GM23338 (cell line): ENCODE measurements at regions not wholly inside any gene's neighbourhood (a gene's known extent, or its start where the extent isn't known, plus 50 kb on each side); places are given as distances from the start of the nearest gene placed in this dataset.

ENCODE experiments used
- ATAC-seq: fragments of 200-7000 bp; cut with Tn5 transposase; 3 replicates; pipeline ENCODE4 v1.9.1; 2020
- DNase-seq: peaks from one replicate; pipeline ENCODE4 v3.0.0-alpha.2; 2015; ENCODE audit warnings: low spot score
- H2AFZ ChIP-seq: fragments of 200-600 bp; sonication (generic); 2 replicates; pipeline ENCODE4 v1.8.0; 2016; ENCODE audit warnings: antibody characterized with exemption, mild to moderate bottlenecking, moderate library complexity
- H3F3A ChIP-seq: fragments of 200-600 bp; sonication (generic); replicated peaks from 2 replicates; pipeline ENCODE4 v1.8.0; 2017; ENCODE audit warnings: antibody characterized with exemption, mixed run types, low read depth
- H3K27ac ChIP-seq: fragments of 200-600 bp; sonication (generic); 2 replicates; pipeline ENCODE4 v1.6.1; 2016; ENCODE audit warnings: low read depth
- H3K27me3 ChIP-seq: fragments of 200-600 bp; sonication (generic); 2 replicates; pipeline ENCODE4 v1.8.0; 2016; ENCODE audit warnings: mild to moderate bottlenecking, mixed run types, moderate library complexity; ENCODE audit not compliant: insufficient read depth
- H3K36me3 ChIP-seq: fragments of 200-600 bp; sonication (generic); 2 replicates; pipeline ENCODE4 v1.8.0; 2016; ENCODE audit warnings: mild to moderate bottlenecking; ENCODE audit not compliant: insufficient read depth
- H3K4me1 ChIP-seq: fragments of 200-600 bp; sonication (generic); 2 replicates; pipeline ENCODE4 v1.8.0; 2016; ENCODE audit warnings: mild to moderate bottlenecking, moderate library complexity; ENCODE audit not compliant: insufficient read depth
- H3K4me2 ChIP-seq: fragments of 200-600 bp; sonication (generic); 2 replicates; pipeline ENCODE4 v1.7.1; 2017; ENCODE audit warnings: mixed run types
- H3K4me3 ChIP-seq: fragments of 200-600 bp; sonication (generic); 2 replicates; pipeline ENCODE4 v1.6.1; 2016; ENCODE audit warnings: mixed run types
- H3K79me2 ChIP-seq: fragments of 200-600 bp; sonication (generic); replicated peaks from 2 replicates; pipeline ENCODE4 v1.8.0; 2017; ENCODE audit warnings: mild to moderate bottlenecking; ENCODE audit not compliant: insufficient read depth
- H3K9me2 ChIP-seq: fragments of 200-600 bp; sonication (generic); 2 replicates; pipeline ENCODE4 v1.8.0; 2017; ENCODE audit not compliant: insufficient read depth
- H4K20me1 ChIP-seq: fragments of 200-600 bp; sonication (generic); replicated peaks from 2 replicates; pipeline ENCODE4 v1.8.0; 2017; ENCODE audit warnings: mild to moderate bottlenecking; ENCODE audit not compliant: insufficient read depth
- H3K27ac Mint-ChIP-seq: 2 replicates; pipeline ENCODE4 v1.8.0; 2020; ENCODE audit warnings: inconsistent platforms, mild to moderate bottlenecking, moderate library complexity, mixed read lengths
- H3K27me3 Mint-ChIP-seq: 3 replicates; pipeline ENCODE4 v1.8.0; 2022; ENCODE audit warnings: low read depth, mild to moderate bottlenecking, moderate library complexity, mixed read lengths, inconsistent platforms; ENCODE audit not compliant: insufficient read depth, poor library complexity
- H3K36me3 Mint-ChIP-seq: 3 replicates; pipeline ENCODE4 v1.8.0; 2021; ENCODE audit warnings: low read depth, mild to moderate bottlenecking, inconsistent platforms, moderate library complexity, mixed read lengths
- H3K4me1 Mint-ChIP-seq: 3 replicates; pipeline ENCODE4 v1.8.0; 2020; ENCODE audit warnings: mild to moderate bottlenecking, inconsistent platforms, mixed read lengths
- H3K4me3 Mint-ChIP-seq: 3 replicates; pipeline ENCODE4 v1.8.0; 2021; ENCODE audit warnings: moderate library complexity, mild to moderate bottlenecking, inconsistent platforms, mixed read lengths
- H3K9me3 Mint-ChIP-seq: 3 replicates; pipeline ENCODE4 v1.8.0; 2020; ENCODE audit warnings: moderate library complexity, mild to moderate bottlenecking, inconsistent platforms, mixed read lengths
- CREB1 ChIP-seq: fragments of 250-450 bp; sonication (Bioruptor Pico); IDR thresholded peaks from 2 replicates; pipeline ENCODE4 v1.5.0; 2020; ENCODE audit warnings: low read depth, mild to moderate bottlenecking, moderate library complexity
- EZH2 ChIP-seq: fragments of 200-600 bp; sonication (generic); IDR thresholded peaks from one replicate; pipeline ENCODE4 v1.8.0; 2017; ENCODE audit warnings: antibody characterized with exemption, mild to moderate bottlenecking, low read depth; ENCODE audit not compliant: unreplicated experiment
- EZH2phosphoT487 ChIP-seq: fragments of 200-600 bp; sonication (generic); IDR thresholded peaks from one replicate; pipeline ENCODE4 v1.8.1; 2018; ENCODE audit warnings: antibody characterized with exemption; ENCODE audit not compliant: unreplicated experiment
- JUNB ChIP-seq: IDR thresholded peaks from one replicate; pipeline ENCODE4 v1.6.1; 2016; ENCODE audit warnings: antibody characterized with exemption; ENCODE audit not compliant: unreplicated experiment
- NANOG ChIP-seq: IDR thresholded peaks from 2 replicates; pipeline ENCODE4 v1.6.1; 2016; ENCODE audit warnings: antibody characterized with exemption, borderline replicate concordance
- POLR2AphosphoS5 ChIP-seq: IDR thresholded peaks from 2 replicates; pipeline ENCODE4 v1.6.1; 2016; ENCODE audit warnings: antibody characterized with exemption, low read depth
- REST ChIP-seq: IDR thresholded peaks from one replicate; pipeline ENCODE4 v1.6.1; 2018; ENCODE audit warnings: antibody characterized with exemption; ENCODE audit not compliant: unreplicated experiment
- STAT1 ChIP-seq: IDR thresholded peaks from one replicate; pipeline ENCODE4 v1.6.1; 2016; ENCODE audit warnings: antibody characterized with exemption; ENCODE audit not compliant: unreplicated experiment
- ZNF114 ChIP-seq: fragments of 250-450 bp; sonication (Bioruptor Pico); IDR thresholded peaks from 2 replicates; pipeline ENCODE4 v1.5.0; 2020; ENCODE audit warnings: mild to moderate bottlenecking, moderate library complexity
- ZNF331 ChIP-seq: fragments of 250-450 bp; sonication (Bioruptor Pico); IDR thresholded peaks from 2 replicates; pipeline ENCODE4 v1.5.0; 2020; ENCODE audit warnings: low read depth, mild to moderate bottlenecking, moderate library complexity
- TF ChIP-seq, protein P1 (sequence below): fragments of 250-450 bp; sonication (Bioruptor Pico); IDR thresholded peaks from 2 replicates; pipeline ENCODE4 v1.5.0; 2020; ENCODE audit warnings: mild to moderate bottlenecking, moderate library complexity
- TF ChIP-seq, protein P2 (sequence below), 2 experiments: fragments of 200-600 bp in 1 of 2; sonication (generic) in 1 of 2; conservative IDR thresholded peaks; 2 replicates each; pipeline versions ENCODE4 v1.5.1 to v1.6.1; 2016 to 2017; ENCODE audit warnings: antibody characterized with exemption in 2 of 2, low read depth in 2 of 2, mild to moderate bottlenecking in 2 of 2, moderate library complexity in 1 of 2
- TF ChIP-seq, protein P3 (sequence below): IDR thresholded peaks from 2 replicates; pipeline ENCODE4 v1.6.1; 2016; ENCODE audit warnings: antibody characterized with exemption

DNA sequence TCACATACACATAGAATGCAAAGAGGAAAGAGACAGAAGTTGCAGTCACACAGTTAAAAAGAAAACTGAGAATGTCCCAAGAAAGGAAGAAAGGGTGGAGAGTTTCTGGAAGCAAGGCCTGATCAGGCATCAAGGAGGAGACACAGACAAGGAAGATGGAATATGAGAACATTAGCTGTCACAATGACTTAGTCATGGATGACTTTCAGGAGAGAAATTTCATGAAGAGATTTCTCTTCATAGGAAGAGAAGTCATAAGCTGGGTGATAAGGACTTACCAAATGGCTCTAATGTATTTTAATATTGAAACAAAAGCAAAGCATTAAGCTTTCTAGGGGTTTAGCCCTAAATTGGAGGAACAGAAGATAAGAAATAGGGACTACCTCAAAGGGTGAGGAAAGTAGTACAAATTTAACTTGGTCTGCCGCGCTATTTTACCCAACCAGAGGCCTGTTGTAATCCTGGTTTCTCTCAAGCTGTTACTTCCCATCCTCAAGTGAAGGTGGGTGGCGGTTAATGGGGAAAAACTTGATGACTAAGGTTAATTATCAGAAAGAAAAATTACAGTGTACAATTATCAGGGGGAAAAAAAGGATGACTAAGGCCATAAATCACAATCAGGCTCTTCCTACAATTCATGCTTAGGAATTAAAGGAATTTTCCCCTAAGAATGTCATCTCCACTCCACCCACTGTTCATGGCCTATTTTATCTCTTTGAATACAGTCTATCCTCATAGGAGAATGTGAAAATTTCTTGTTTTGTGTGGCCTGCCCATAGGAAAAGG lies 93.9 kb upstream of the ADGRL2 start:
- H3K4me3 Mint-ChIP-seq: no peak overlapping the region
- peaks cover 4% of the 10 kb centered on the region for H3K27me3 Mint-ChIP-seq
- Histone ChIP-seq H3F3A (no peaks in the 10 kb centered on the region), H2AFZ (no peak overlapping the region), H3K27ac (no peak overlapping the region), H3K4me3 (no peak overlapping the region), H3K36me3 (no peaks in the 10 kb centered on the region), H3K4me2 (no peak overlapping the region), H3K9me2 (no peaks in the 10 kb centered on the region; the same call in 1 of the 2 replicates), H3K4me1 (peaks cover 18% of the 10 kb centered on the region), H3K27me3 (no peaks in the 10 kb centered on the region), H4K20me1 (no peaks in the 10 kb centered on the region), H3K79me2 (no peaks in the 10 kb centered on the region)
- peaks cover 18% of the 10 kb centered on the region for H3K4me1 Mint-ChIP-seq
- no peaks in the 10 kb centered on the region for H3K36me3 Mint-ChIP-seq
- ATAC-seq (no peak), DNase-seq (no peak)
- no peak overlapping the region for H3K27ac Mint-ChIP-seq
- no peaks in the 10 kb centered on the region for H3K9me3 Mint-ChIP-seq
- TF ChIP-seq, protein P1, sequence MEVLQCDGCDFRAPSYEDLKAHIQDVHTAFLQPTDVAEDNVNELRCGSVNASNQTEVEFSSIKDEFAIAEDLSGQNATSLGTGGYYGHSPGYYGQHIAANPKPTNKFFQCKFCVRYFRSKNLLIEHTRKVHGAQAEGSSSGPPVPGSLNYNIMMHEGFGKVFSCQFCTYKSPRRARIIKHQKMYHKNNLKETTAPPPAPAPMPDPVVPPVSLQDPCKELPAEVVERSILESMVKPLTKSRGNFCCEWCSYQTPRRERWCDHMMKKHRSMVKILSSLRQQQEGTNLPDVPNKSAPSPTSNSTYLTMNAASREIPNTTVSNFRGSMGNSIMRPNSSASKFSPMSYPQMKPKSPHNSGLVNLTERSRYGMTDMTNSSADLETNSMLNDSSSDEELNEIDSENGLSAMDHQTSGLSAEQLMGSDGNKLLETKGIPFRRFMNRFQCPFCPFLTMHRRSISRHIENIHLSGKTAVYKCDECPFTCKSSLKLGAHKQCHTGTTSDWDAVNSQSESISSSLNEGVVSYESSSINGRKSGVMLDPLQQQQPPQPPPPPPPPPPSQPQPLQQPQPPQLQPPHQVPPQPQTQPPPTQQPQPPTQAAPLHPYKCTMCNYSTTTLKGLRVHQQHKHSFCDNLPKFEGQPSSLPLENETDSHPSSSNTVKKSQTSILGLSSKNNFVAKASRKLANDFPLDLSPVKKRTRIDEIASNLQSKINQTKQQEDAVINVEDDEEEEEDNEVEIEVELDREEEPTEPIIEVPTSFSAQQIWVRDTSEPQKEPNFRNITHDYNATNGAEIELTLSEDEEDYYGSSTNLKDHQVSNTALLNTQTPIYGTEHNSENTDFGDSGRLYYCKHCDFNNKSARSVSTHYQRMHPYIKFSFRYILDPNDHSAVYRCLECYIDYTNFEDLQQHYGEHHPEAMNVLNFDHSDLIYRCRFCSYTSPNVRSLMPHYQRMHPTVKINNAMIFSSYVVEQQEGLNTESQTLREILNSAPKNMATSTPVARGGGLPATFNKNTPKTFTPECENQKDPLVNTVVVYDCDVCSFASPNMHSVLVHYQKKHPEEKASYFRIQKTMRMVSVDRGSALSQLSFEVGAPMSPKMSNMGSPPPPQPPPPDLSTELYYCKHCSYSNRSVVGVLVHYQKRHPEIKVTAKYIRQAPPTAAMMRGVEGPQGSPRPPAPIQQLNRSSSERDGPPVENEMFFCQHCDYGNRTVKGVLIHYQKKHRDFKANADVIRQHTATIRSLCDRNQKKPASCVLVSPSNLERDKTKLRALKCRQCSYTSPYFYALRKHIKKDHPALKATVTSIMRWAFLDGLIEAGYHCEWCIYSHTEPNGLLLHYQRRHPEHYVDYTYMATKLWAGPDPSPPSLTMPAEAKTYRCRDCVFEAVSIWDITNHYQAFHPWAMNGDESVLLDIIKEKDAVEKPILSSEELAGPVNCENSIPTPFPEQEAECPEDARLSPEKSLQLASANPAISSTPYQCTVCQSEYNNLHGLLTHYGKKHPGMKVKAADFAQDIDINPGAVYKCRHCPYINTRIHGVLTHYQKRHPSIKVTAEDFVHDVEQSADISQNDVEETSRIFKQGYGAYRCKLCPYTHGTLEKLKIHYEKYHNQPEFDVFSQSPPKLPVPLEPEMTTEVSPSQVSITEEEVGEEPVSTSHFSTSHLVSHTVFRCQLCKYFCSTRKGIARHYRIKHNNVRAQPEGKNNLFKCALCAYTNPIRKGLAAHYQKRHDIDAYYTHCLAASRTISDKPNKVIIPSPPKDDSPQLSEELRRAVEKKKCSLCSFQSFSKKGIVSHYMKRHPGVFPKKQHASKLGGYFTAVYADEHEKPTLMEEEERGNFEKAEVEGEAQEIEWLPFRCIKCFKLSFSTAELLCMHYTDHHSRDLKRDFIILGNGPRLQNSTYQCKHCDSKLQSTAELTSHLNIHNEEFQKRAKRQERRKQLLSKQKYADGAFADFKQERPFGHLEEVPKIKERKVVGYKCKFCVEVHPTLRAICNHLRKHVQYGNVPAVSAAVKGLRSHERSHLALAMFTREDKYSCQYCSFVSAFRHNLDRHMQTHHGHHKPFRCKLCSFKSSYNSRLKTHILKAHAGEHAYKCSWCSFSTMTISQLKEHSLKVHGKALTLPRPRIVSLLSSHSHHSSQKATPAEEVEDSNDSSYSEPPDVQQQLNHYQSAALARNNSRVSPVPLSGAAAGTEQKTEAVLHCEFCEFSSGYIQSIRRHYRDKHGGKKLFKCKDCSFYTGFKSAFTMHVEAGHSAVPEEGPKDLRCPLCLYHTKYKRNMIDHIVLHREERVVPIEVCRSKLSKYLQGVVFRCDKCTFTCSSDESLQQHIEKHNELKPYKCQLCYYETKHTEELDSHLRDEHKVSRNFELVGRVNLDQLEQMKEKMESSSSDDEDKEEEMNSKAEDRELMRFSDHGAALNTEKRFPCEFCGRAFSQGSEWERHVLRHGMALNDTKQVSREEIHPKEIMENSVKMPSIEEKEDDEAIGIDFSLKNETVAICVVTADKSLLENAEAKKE (CRISPR knock-in tag): no peak
- no peak for TF ChIP-seq EZH2phosphoT487
- no peak for TF ChIP-seq POLR2AphosphoS5
- TF ChIP-seq ZNF114 (CRISPR knock-in tag): no peak
- no peak for TF ChIP-seq NANOG
- no peak for TF ChIP-seq ZNF331 (CRISPR knock-in tag)
- TF ChIP-seq JUNB: no peak
- no peak for TF ChIP-seq STAT1
- TF ChIP-seq, protein P2, sequence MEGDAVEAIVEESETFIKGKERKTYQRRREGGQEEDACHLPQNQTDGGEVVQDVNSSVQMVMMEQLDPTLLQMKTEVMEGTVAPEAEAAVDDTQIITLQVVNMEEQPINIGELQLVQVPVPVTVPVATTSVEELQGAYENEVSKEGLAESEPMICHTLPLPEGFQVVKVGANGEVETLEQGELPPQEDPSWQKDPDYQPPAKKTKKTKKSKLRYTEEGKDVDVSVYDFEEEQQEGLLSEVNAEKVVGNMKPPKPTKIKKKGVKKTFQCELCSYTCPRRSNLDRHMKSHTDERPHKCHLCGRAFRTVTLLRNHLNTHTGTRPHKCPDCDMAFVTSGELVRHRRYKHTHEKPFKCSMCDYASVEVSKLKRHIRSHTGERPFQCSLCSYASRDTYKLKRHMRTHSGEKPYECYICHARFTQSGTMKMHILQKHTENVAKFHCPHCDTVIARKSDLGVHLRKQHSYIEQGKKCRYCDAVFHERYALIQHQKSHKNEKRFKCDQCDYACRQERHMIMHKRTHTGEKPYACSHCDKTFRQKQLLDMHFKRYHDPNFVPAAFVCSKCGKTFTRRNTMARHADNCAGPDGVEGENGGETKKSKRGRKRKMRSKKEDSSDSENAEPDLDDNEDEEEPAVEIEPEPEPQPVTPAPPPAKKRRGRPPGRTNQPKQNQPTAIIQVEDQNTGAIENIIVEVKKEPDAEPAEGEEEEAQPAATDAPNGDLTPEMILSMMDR (conservative IDR thresholded peaks at IDR 0.05; ENCODE audit: low read depth in 2 of 2): no peak
- no peak for TF ChIP-seq EZH2
- TF ChIP-seq, protein P3, sequence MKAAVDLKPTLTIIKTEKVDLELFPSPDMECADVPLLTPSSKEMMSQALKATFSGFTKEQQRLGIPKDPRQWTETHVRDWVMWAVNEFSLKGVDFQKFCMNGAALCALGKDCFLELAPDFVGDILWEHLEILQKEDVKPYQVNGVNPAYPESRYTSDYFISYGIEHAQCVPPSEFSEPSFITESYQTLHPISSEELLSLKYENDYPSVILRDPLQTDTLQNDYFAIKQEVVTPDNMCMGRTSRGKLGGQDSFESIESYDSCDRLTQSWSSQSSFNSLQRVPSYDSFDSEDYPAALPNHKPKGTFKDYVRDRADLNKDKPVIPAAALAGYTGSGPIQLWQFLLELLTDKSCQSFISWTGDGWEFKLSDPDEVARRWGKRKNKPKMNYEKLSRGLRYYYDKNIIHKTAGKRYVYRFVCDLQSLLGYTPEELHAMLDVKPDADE: no peak
- TF ChIP-seq CREB1 (CRISPR knock-in tag): no peak
- no peak for TF ChIP-seq REST
